Astrocyte (in vitro differentiated cells and primary cell): ENCODE measurements at regions not wholly inside any gene's neighbourhood (a gene's known extent, or its start where the extent isn't known, plus 50 kb on each side); places are given as distances from the start of the nearest gene placed in this dataset.

Source experiments
- CTCF ChIP-seq: IDR thresholded peaks from 2 replicates; pipeline ENCODE4 v1.5.1; 2011; ENCODE audit warnings: low read depth, mild to moderate bottlenecking, inconsistent platforms, low read length, moderate library complexity; ENCODE audit not compliant: insufficient read depth
- EZH2 ChIP-seq: IDR thresholded peaks from 2 replicates; pipeline ENCODE4 v1.6.1; 2012; ENCODE audit warnings: mild to moderate bottlenecking, low read length, inconsistent platforms; ENCODE audit not compliant: insufficient read depth

- TF ChIP-seq CTCF: no peak
- no peak for TF ChIP-seq EZH2
Measured at GRCh38 chr5:136626531-136626930, 261.2 kb upstream of the TRPC7 start.
